ENCODE measurements at regions not wholly inside any gene's neighbourhood (a gene's known extent, or its start where the extent isn't known, plus 50 kb on each side); places are given as distances from the start of the nearest gene placed in this dataset.

DNA sequence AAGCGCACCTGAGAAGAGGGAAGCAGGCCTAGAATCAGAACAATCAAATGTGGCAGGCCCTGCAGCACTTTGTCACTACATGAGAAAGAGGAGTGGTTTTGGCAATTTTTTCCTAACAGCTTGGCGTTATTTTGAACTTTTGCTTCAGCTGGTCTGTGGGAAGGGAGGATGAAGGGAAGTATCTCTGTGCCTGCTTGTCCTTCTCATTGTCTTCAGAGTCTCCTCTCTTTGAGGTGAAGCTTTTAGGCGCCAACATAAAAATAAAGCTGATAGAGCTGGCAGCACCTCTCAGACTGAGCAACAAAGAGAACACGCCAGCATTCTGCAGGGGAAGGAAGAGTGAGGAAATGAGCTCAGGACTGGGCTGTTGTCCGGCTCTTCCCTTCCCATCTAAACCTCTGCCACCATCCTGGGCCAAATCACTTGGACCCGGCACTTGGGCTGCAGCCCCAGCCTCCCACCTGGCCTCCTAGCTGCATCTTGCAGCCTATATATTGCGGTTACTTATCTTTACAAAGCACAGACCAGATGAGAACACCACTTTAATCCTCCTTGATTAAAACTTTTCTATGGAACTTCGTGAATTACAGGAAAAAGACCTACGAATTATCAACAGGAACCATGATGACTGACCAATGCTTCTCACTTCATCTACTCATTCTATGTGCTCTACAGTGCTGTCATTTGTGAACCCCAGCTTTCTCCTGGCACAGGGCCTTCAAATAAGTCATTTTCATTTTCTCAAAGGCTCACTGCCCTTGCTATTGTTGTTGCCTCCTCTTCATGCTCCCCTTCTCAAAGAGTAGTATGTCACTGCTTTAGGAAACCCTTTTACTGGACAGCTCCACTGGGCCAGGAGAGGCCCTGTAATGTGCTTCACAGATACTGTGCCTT lies 476.4 kb upstream of the HS3ST1 start:
- in situ Hi-C loops (cut with MboI; ENCODE audit: low sequenced_read_pairs in 4 of 4) (no loop called here), intact Hi-C loops (cut with DNase I; ENCODE audit: low total_unique reads) (no loop called here)
- DNase-seq (no peak), ATAC-seq (no peak)
- H3K36me3 ChIP-seq, result no peaks in the 10 kb centered on the region
- peak overlapping the region; percentile 25 to 66 (median 41) for H3K27ac ChIP-seq
- TF ChIP-seq POLR2A (IDR thresholded peaks at IDR 0.05), result no peak
- TF ChIP-seq, protein P1, sequence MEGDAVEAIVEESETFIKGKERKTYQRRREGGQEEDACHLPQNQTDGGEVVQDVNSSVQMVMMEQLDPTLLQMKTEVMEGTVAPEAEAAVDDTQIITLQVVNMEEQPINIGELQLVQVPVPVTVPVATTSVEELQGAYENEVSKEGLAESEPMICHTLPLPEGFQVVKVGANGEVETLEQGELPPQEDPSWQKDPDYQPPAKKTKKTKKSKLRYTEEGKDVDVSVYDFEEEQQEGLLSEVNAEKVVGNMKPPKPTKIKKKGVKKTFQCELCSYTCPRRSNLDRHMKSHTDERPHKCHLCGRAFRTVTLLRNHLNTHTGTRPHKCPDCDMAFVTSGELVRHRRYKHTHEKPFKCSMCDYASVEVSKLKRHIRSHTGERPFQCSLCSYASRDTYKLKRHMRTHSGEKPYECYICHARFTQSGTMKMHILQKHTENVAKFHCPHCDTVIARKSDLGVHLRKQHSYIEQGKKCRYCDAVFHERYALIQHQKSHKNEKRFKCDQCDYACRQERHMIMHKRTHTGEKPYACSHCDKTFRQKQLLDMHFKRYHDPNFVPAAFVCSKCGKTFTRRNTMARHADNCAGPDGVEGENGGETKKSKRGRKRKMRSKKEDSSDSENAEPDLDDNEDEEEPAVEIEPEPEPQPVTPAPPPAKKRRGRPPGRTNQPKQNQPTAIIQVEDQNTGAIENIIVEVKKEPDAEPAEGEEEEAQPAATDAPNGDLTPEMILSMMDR (IDR thresholded peaks at IDR 0.05 in 4 of 5, conservative IDR thresholded peaks at IDR 0.05 in 1 of 5), result no peak
- no peaks in the 10 kb centered on the region for H3K9me3 ChIP-seq
- H3K4me1 ChIP-seq, result no peaks in the 10 kb centered on the region
- H3K4me3 ChIP-seq, result no peak overlapping the region
- H3K27me3 ChIP-seq, result no peaks in the 10 kb centered on the region

DNA sequence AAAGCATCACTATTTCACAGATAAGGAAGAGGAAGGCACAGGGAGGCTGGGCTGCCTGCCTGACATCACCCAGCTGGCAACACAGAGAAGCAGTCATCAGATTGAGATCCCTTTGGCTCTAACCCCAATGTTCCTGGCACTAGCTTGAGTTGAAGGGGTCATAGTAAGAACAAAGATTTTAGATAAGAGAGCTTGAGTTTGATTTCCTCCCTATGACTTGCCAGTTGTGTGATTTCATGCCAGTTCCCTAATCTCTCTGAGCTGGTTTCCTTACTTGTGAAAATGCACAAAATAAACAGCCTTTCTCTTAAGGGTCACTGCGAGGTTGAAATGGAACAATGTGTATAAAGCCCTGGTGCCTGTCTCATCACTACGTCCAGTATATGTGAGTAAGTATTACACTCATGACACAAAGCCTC lies 475.4 kb upstream of the HS3ST1 start:
- DNase-seq (no peak), ATAC-seq (peak; percentile 78 to 83)
- Histone ChIP-seq H3K4me3 (no peak overlapping the region), H3K27ac (peak overlapping the region in 3 of 4 donors; percentile 25 to 66 (median 52)), H3K36me3 (no peaks in the 10 kb centered on the region), H3K27me3 (no peaks in the 10 kb centered on the region), H3K9me3 (no peaks in the 10 kb centered on the region), H3K4me1 (no peaks in the 10 kb centered on the region)
- TF ChIP-seq, protein P1 (IDR thresholded peaks at IDR 0.05 in 4 of 5, conservative IDR thresholded peaks at IDR 0.05 in 1 of 5), result no peak
- no peak for TF ChIP-seq POLR2A (IDR thresholded peaks at IDR 0.05)
- intact Hi-C loops (cut with DNase I; ENCODE audit: low total_unique reads), result no loop called here
- in situ Hi-C loops (cut with MboI; ENCODE audit: low sequenced_read_pairs in 4 of 4), result no loop called here

DNA sequence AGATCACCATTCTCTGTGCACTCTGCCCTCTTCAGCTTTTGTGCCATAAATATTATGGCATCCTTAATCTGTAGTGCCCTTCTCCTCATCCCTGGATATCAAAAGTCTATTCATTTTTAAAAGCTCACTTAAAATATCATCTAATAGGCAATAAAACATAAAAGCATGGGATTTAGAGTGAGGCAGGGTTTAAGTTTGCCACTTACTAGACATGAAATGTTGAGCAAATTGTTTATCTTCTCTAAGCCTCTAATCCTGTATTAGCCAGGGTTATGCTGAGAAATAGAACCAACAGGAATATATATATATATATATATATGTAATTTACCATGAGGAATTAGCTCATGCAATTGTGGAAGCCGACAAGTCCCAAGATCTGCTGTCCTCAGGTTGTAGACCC lies 472.4 kb upstream of the HS3ST1 start:
- TF ChIP-seq, protein P1 (IDR thresholded peaks at IDR 0.05 in 4 of 5, conservative IDR thresholded peaks at IDR 0.05 in 1 of 5), result no peak
- no peak for TF ChIP-seq POLR2A (IDR thresholded peaks at IDR 0.05)
- Histone ChIP-seq H3K27ac (no peak overlapping the region), H3K27me3 (no peaks in the 10 kb centered on the region), H3K4me1 (no peaks in the 10 kb centered on the region), H3K4me3 (no peak overlapping the region), H3K9me3 (no peaks in the 10 kb centered on the region), H3K36me3 (no peaks in the 10 kb centered on the region)
- no peak for ATAC-seq
- in situ Hi-C loops (cut with MboI; ENCODE audit: low sequenced_read_pairs in 4 of 4) (no loop called here), intact Hi-C loops (cut with DNase I; ENCODE audit: low total_unique reads) (no loop called here)
- DNase-seq, result no peak

DNA sequence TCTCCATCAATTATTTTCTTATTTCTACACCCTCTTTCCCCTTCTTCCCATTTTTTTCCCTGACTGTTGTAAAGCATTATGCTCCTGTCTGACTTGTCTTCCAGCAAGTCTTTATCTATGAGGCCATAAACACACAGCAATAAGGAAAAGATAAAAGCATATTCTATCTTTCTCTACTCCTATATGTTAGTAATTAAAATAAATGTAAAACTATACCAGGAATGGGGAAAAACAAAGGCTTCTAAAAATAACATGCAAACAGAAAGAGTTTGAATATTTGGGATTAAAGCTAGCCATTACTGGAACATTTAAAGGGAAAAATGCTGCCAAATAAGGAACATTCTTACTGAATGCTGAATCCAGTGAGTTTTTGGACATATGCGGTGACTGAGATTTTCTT lies 471.7 kb upstream of the HS3ST1 start:
- Histone ChIP-seq H3K4me1 (no peaks in the 10 kb centered on the region), H3K27ac (no peak overlapping the region), H3K27me3 (no peaks in the 10 kb centered on the region), H3K4me3 (no peak overlapping the region), H3K9me3 (no peaks in the 10 kb centered on the region), H3K36me3 (no peaks in the 10 kb centered on the region)
- DNase-seq (no peak), ATAC-seq (no peak)
- no peak for TF ChIP-seq POLR2A (IDR thresholded peaks at IDR 0.05)
- TF ChIP-seq, protein P1 (IDR thresholded peaks at IDR 0.05 in 4 of 5, conservative IDR thresholded peaks at IDR 0.05 in 1 of 5), result no peak
- in situ Hi-C loops (cut with MboI; ENCODE audit: low sequenced_read_pairs in 4 of 4), result no loop called here
- intact Hi-C loops (cut with DNase I; ENCODE audit: low total_unique reads), result no loop called here
